ENCODE measurements at regions not wholly inside any gene's neighbourhood (a gene's known extent, or its start where the extent isn't known, plus 50 kb on each side); places are given as distances from the start of the nearest gene placed in this dataset.
A peak's percentile ranks its signal among the peaks of the same experiment; 100 is the strongest.

DNA sequence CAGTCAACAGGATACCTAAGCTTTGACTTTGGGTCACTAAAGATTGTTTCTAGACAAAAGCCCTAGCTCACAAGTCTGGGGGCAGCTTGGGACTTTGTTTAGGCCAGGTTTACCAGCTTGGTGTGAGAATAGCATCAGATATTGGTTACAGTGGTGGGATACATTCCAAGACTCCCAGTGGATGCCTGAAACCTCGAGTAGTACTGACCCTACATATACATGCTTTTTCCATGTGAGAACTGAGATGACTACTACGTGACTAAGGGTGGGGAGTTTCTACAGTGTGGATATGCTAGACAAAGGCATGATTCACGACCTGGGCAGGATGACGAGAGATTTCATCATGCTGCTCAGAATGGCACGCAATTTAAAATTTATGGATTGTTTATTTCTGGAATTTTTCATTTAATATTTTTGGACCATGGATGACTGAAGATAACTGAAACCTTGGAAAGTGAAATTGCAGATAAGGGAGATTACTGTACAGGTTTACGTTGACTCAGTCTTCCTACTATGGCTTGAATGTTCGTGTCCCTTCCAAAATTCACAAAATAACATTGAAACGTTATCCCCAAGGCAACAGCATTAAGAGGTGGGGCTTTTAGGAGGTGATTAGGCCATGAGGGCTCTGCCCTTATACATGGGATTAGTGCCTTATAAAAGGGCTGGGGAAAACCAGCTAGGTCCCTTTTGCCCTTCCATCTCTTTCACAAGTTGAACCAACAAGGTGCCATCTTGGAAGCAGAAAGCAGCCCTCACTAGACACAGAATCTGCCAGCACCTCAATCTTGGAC lies 50.2 kb upstream of the CTAGE1 start:
- no peak for FAIRE-seq
- H3K9ac ChIP-seq (ENCODE audit: low read length in 3 of 3) = no peak overlapping the region

DNA sequence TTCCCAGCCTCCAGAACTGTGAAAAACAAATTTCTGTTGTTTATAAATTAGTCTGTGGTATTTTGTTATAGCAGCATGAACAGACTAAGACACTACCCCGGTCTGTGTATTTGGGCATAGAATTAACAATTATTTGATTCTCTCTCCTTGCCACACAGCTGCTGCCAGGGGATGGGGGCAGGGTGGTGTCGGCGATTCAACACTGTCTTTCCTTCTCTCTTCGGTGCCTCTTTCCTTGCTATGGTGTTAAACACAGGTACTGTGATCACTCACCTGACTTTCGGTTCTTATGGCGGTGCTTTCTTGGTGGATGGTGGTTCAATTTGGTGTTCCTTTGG lies 50.8 kb upstream of the CTAGE1 start:
- H3K9ac ChIP-seq (ENCODE audit: low read length in 3 of 3) = no peak overlapping the region
- TF ChIP-seq, protein P1, sequence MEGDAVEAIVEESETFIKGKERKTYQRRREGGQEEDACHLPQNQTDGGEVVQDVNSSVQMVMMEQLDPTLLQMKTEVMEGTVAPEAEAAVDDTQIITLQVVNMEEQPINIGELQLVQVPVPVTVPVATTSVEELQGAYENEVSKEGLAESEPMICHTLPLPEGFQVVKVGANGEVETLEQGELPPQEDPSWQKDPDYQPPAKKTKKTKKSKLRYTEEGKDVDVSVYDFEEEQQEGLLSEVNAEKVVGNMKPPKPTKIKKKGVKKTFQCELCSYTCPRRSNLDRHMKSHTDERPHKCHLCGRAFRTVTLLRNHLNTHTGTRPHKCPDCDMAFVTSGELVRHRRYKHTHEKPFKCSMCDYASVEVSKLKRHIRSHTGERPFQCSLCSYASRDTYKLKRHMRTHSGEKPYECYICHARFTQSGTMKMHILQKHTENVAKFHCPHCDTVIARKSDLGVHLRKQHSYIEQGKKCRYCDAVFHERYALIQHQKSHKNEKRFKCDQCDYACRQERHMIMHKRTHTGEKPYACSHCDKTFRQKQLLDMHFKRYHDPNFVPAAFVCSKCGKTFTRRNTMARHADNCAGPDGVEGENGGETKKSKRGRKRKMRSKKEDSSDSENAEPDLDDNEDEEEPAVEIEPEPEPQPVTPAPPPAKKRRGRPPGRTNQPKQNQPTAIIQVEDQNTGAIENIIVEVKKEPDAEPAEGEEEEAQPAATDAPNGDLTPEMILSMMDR (IDR thresholded peaks at IDR 0.05; ENCODE audit: borderline replicate concordance, extremely low read depth, insufficient read depth) = no peak
- DNase-seq (no peak), FAIRE-seq (no peak)
- H3K36me3 ChIP-seq (ENCODE audit: control insufficient read depth in 2 of 3, insufficient read depth in 3 of 3, low read length in 3 of 3) = no peaks in the 10 kb centered on the region
- no peak overlapping the region for H3K27ac ChIP-seq (ENCODE audit: low read depth in 2 of 2, low read length in 2 of 2)
- no peaks in the 10 kb centered on the region for H3K9me3 ChIP-seq (ENCODE audit: control insufficient read depth in 2 of 3, insufficient read depth in 1 of 3, low read length in 3 of 3)
- intact Hi-C loops (cut with DNase I) = no loop called here
- no peak overlapping the region for H3K4me3 ChIP-seq (ENCODE audit: low read length in 3 of 3)
- no peaks in the 10 kb centered on the region for H3K27me3 ChIP-seq (ENCODE audit: control insufficient read depth, insufficient read depth, low read length)
- H3K4me1 ChIP-seq (ENCODE audit: control insufficient read depth in 2 of 3, insufficient read depth in 2 of 3, low read depth in 1 of 3, low read length in 3 of 3) = peaks cover 0 to 15% (median 4%) of the 10 kb centered on the region in 3 donors

More for the DNA sequence above, 50.2 kb upstream of the CTAGE1 start:
- H3K4me1 ChIP-seq (ENCODE audit: control insufficient read depth in 2 of 3, insufficient read depth in 2 of 3, low read depth in 1 of 3, low read length in 3 of 3) = peaks cover 0 to 15% (median 4%) of the 10 kb centered on the region in 3 donors
- no peaks in the 10 kb centered on the region for H3K9me3 ChIP-seq (ENCODE audit: control insufficient read depth in 2 of 3, insufficient read depth in 1 of 3, low read length in 3 of 3)
- intact Hi-C loops (cut with DNase I) = no loop called here
- DNase-seq = no peak
- H3K36me3 ChIP-seq (ENCODE audit: control insufficient read depth in 2 of 3, insufficient read depth in 3 of 3, low read length in 3 of 3) = no peaks in the 10 kb centered on the region
- H3K4me3 ChIP-seq (ENCODE audit: low read length in 3 of 3) = no peak overlapping the region
- TF ChIP-seq, protein P1 (IDR thresholded peaks at IDR 0.05; ENCODE audit: borderline replicate concordance, extremely low read depth, insufficient read depth) = no peak
- H3K27ac ChIP-seq (ENCODE audit: low read depth in 2 of 2, low read length in 2 of 2) = no peak overlapping the region
- H3K27me3 ChIP-seq (ENCODE audit: control insufficient read depth, insufficient read depth, low read length) = no peaks in the 10 kb centered on the region

DNA sequence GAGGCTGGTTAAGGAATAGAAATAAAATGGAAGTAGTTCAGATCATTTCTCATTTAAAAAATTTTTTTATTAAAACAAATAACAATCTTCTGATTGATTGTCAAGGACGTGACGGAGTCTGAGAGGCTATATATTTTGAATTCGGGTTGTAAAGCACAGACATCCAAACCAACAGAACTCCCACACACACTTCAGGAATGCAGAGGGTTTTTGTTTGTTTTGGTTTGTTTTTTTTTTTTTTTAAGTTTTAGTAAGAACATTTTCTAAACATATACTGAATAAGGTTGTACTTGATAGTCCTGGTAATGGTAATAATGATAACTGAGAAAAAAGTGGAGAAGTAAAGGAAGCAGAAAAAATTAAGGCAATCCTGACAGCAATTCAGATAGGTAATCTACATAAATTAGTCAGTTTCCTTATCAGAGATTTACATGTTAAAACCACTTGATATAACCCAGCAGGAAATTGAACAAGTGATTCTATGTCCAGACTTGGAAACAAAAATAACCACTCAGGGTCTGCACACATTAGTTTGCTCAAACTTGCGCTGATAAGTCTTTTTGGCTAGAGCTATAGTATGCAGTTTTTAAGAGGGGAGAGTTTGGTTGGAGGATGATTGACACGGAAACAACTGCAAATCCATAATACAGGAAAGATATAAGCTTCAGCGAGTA lies 51.5 kb upstream of the CTAGE1 start:
- Histone ChIP-seq H3K9ac (ENCODE audit: low read length in 3 of 3) (no peak overlapping the region), H3K4me3 (ENCODE audit: low read length in 3 of 3) (no peak overlapping the region), H3K27ac (ENCODE audit: low read depth in 2 of 2, low read length in 2 of 2) (no peak overlapping the region), H3K27me3 (ENCODE audit: control insufficient read depth, insufficient read depth, low read length) (no peaks in the 10 kb centered on the region), H3K36me3 (ENCODE audit: control insufficient read depth in 2 of 3, insufficient read depth in 3 of 3, low read length in 3 of 3) (no peaks in the 10 kb centered on the region), H3K9me3 (ENCODE audit: control insufficient read depth in 2 of 3, insufficient read depth in 1 of 3, low read length in 3 of 3) (no peaks in the 10 kb centered on the region), H3K4me1 (ENCODE audit: control insufficient read depth in 2 of 3, insufficient read depth in 2 of 3, low read depth in 1 of 3, low read length in 3 of 3) (peaks cover 0 to 15% (median 4%) of the 10 kb centered on the region in 3 donors)
- no peak for FAIRE-seq
- TF ChIP-seq, protein P1 (IDR thresholded peaks at IDR 0.05; ENCODE audit: borderline replicate concordance, extremely low read depth, insufficient read depth) = no peak
- peak in 2 of 5 donors; percentile 47 to 71 for DNase-seq
- intact Hi-C loops (cut with DNase I) = no loop called here
